PFSK-1 (cell line): ENCODE measurements at regions not wholly inside any gene's neighbourhood (a gene's known extent, or its start where the extent isn't known, plus 50 kb on each side); places are given as distances from the start of the nearest gene placed in this dataset.

Source experiments
- FOXP2 ChIP-seq: optimal IDR thresholded peaks from 2 replicates; pipeline ENCODE3; 2011; ENCODE audit warnings: borderline replicate concordance, control low read depth, inconsistent platforms; ENCODE audit not compliant: insufficient read depth; ENCODE audit errors: extremely low read length, extremely low read depth
- POLR2AphosphoS5 ChIP-seq: IDR thresholded peaks from 2 replicates; pipeline ENCODE4 v1.6.1; 2012; ENCODE audit warnings: low read depth, mild to moderate bottlenecking, control low read depth, low read length, moderate library complexity
- REST ChIP-seq, 2 experiments: IDR thresholded peaks; 2 replicates each; pipeline versions ENCODE4 v1.6.1 to v1.8.0; 2011 to 2012; ENCODE audit warnings: low read depth in 2 of 2, low read length in 2 of 2, control low read depth in 1 of 2, inconsistent platforms in 1 of 2, mild to moderate bottlenecking in 1 of 2, moderate library complexity in 1 of 2; ENCODE audit not compliant: insufficient read depth in 1 of 2
- SIN3A ChIP-seq: IDR thresholded peaks from 2 replicates; pipeline ENCODE4 v1.6.1; 2012; ENCODE audit warnings: mild to moderate bottlenecking, low read length, moderate library complexity, borderline replicate concordance; ENCODE audit not compliant: insufficient read depth
- TAF1 ChIP-seq: IDR thresholded peaks from 2 replicates; pipeline ENCODE4 v1.6.1; 2012; ENCODE audit warnings: low read length, control low read depth, borderline replicate concordance; ENCODE audit not compliant: insufficient read depth

GRCh38 chr5:174191850-174192655, 146.5 kb downstream of the NSG2 start:
- no peak for TF ChIP-seq POLR2AphosphoS5

- TF ChIP-seq POLR2AphosphoS5 (no peak), REST (IDR thresholded peaks at IDR 0.05; ENCODE audit: insufficient read depth in 1 of 2, low read depth in 2 of 2, low read length in 2 of 2) (no peak), FOXP2 (no peak), TAF1 (no peak), SIN3A (no peak)
Measured at GRCh38 chr5:174192901-174193300, 147.4 kb downstream of the NSG2 start.

- TF ChIP-seq REST (IDR thresholded peaks at IDR 0.05; ENCODE audit: insufficient read depth in 1 of 2, low read depth in 2 of 2, low read length in 2 of 2) = no peak; a peak in 1 of 4 replicates
- no peak for TF ChIP-seq FOXP2
- no peak for TF ChIP-seq POLR2AphosphoS5
- no peak for TF ChIP-seq TAF1
- no peak for TF ChIP-seq SIN3A
Measured at GRCh38 chr5:174195517-174195916, 150.0 kb downstream of the NSG2 start.

- TF ChIP-seq SIN3A (no peak), TAF1 (no peak), FOXP2 (no peak), POLR2AphosphoS5 (no peak), REST (IDR thresholded peaks at IDR 0.05; ENCODE audit: insufficient read depth in 1 of 2, low read depth in 2 of 2, low read length in 2 of 2) (no peak)
Measured at GRCh38 chr5:174197929-174198328, 152.4 kb downstream of the NSG2 start.

GRCh38 chr5:174198541-174198940, 153.0 kb downstream of the NSG2 start:
- TF ChIP-seq POLR2AphosphoS5 (no peak), REST (IDR thresholded peaks at IDR 0.05; ENCODE audit: insufficient read depth in 1 of 2, low read depth in 2 of 2, low read length in 2 of 2) (peak in 1 of 2 experiments; percentile 34; a peak in 1 of 4 replicates)
